ENCODE measurements at regions not wholly inside any gene's neighbourhood (a gene's known extent, or its start where the extent isn't known, plus 50 kb on each side); places are given as distances from the start of the nearest gene placed in this dataset.

GRCh38 chr6:168961264-168961656, 292.4 kb downstream of the THBS2 start:
- Mint-ChIP-seq H3K27ac (no peak overlapping the region), H3K9me3 (no peaks in the 10 kb centered on the region), H3K36me3 (ENCODE audit: low read depth) (no peaks in the 10 kb centered on the region), H3K27me3 (peaks cover 31% of the 10 kb centered on the region), H3K4me3 (no peak overlapping the region), H3K4me1 (no peaks in the 10 kb centered on the region)
- no peak for ATAC-seq (replicated peaks)

- no peak overlapping the region for H3K27ac Mint-ChIP-seq
- H3K27me3 Mint-ChIP-seq, result peaks cover 31% of the 10 kb centered on the region
- no peak overlapping the region for H3K4me3 Mint-ChIP-seq
- H3K4me1 Mint-ChIP-seq, result no peaks in the 10 kb centered on the region
- ATAC-seq (replicated peaks), result no peak
- H3K9me3 Mint-ChIP-seq, result no peaks in the 10 kb centered on the region
- H3K36me3 Mint-ChIP-seq (ENCODE audit: low read depth), result no peaks in the 10 kb centered on the region
Measured at GRCh38 chr6:168960551-168961263, 292.9 kb downstream of the THBS2 start.

- ATAC-seq (replicated peaks), result no peak
- Mint-ChIP-seq H3K36me3 (ENCODE audit: low read depth) (no peaks in the 10 kb centered on the region), H3K4me1 (no peaks in the 10 kb centered on the region), H3K27ac (no peak overlapping the region), H3K27me3 (peaks cover 34% of the 10 kb centered on the region), H3K9me3 (no peaks in the 10 kb centered on the region), H3K4me3 (no peak overlapping the region)
Measured at GRCh38 chr6:168959696-168960095, 293.9 kb downstream of the THBS2 start.

DNA sequence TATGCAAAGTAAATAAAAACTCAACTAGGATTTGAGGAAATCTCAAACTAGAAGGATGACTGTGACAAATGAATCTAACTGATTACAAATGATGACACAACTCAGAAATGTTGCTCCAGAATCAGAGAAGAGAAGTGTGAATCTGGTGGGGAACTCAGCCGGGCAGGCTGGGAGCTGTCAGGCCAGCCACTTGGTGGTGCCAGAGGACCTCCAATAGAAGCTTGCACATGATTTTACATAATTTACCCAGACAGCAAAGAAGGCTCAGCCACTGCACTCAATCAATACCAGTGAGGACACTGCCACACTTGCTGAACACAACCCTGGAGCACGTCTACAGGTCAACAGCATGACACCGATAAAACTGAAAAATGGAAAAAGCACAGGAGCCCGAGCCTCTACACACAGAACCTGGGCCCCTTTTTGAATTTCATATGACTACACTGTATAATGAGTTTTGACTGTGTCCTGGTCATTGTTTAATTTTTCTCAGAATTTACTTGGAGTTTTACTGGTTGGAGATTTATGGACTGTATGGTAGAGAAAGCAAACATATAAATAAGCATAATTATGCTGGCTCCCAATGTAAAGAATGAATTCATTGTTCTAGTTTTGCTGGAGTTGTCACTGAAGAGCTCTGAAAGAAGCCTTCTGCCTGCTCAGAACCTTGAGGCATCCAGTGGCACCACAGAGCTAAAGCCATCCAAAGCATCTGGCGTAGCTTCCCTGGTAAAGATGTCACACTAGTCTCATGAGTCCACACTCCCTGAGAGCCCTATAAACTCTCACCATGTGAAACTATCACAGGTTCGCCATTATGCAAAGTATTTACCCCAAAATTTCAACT, 296.5 kb downstream of the THBS2 start:
- no peak overlapping the region for H3K4me3 Mint-ChIP-seq
- ATAC-seq (replicated peaks), result peak; percentile 51
- H3K9me3 Mint-ChIP-seq, result no peaks in the 10 kb centered on the region
- H3K4me1 Mint-ChIP-seq, result no peaks in the 10 kb centered on the region
- H3K27me3 Mint-ChIP-seq, result peaks cover 24% of the 10 kb centered on the region
- no peaks in the 10 kb centered on the region for H3K36me3 Mint-ChIP-seq (ENCODE audit: low read depth)
- H3K27ac Mint-ChIP-seq, result no peak overlapping the region

DNA sequence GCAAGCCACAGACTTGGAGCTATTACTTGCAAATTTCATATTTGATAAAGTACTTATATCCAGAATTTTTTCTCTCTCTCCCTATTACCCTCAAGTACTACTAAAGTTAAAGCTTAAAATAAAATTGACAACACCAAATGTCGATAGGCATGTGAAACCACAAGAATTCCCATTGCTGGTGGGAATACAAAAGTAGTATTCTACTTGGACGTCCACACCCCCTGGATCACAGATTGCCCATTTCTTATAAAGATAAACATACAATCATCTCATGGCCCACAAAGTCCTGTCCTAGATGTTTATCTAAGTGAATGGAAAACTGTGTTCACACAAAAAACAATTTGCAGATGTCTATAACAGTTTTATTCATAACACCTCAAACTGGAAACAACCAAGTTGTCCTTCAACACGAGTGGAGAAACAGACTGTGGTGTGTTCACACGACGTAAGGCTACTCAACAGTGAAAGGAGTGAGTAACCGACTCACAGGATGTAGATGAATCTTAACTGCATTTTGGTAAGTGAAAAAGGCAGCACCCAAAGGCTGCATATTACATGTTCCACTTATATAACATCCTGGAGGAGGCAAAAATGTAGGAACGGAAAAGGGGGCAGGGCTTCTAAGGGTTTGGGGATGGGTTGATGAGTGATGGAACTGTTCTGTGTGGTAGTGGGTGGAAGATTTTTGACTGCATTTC, 297.4 kb downstream of the THBS2 start:
- ATAC-seq (replicated peaks), result peak; percentile 24
- Mint-ChIP-seq H3K27ac (no peak overlapping the region), H3K36me3 (ENCODE audit: low read depth) (no peaks in the 10 kb centered on the region), H3K27me3 (peaks cover 24% of the 10 kb centered on the region), H3K9me3 (no peaks in the 10 kb centered on the region), H3K4me3 (no peak overlapping the region), H3K4me1 (no peaks in the 10 kb centered on the region)

DNA sequence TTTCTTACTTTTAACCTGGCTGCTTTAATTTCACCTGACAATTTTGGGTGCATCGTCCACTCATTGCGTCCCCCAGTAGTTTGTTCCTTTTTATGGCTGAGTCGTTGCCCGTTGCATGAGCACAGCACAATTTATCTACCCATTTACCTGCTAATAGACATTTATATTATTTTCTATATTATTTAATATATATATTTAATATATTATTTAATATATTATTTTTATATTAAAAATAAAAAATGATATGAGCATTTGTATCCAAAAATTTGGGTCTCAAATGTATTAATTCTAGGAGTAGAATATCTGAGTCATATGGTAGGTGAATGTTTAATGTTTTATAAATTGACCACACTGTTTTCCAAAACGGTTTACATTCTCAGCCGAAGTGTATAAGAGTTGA, 300.2 kb downstream of the THBS2 start:
- no peak for ATAC-seq (replicated peaks)
- Mint-ChIP-seq H3K36me3 (ENCODE audit: low read depth) (no peaks in the 10 kb centered on the region), H3K4me3 (no peak overlapping the region), H3K27me3 (peaks cover 26% of the 10 kb centered on the region), H3K27ac (no peak overlapping the region), H3K4me1 (no peaks in the 10 kb centered on the region), H3K9me3 (no peaks in the 10 kb centered on the region)

DNA sequence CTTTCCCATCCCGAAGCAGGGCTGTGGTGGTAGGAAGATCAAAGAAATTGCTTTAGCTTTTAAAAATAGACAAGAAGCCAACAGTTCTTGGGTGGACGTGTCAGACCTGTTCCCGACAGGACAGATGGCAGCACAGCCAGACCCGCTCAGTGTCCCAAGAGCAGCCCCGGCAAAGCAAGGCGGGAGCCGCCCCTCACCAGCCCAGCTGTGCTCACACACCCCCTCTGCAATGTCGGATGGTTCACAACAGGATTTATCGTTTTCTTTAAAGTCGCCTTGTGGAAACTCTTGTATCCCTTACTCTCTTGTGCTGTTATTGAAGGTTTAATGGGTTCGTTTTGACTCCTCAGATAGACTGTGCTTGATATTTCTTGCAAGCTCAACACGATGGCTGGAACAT, 302.4 kb downstream of the THBS2 start:
- ATAC-seq (replicated peaks), result no peak
- H3K36me3 Mint-ChIP-seq (ENCODE audit: low read depth), result no peaks in the 10 kb centered on the region
- peaks cover 20% of the 10 kb centered on the region for H3K27me3 Mint-ChIP-seq
- H3K27ac Mint-ChIP-seq, result no peak overlapping the region
- H3K9me3 Mint-ChIP-seq, result no peaks in the 10 kb centered on the region
- no peak overlapping the region for H3K4me3 Mint-ChIP-seq
- H3K4me1 Mint-ChIP-seq, result no peaks in the 10 kb centered on the region

GRCh38 chr6:168950858-168951214, 302.8 kb downstream of the THBS2 start:
- Mint-ChIP-seq H3K4me1 (no peaks in the 10 kb centered on the region), H3K9me3 (no peaks in the 10 kb centered on the region), H3K27ac (no peak overlapping the region), H3K27me3 (peaks cover 20% of the 10 kb centered on the region), H3K4me3 (no peak overlapping the region), H3K36me3 (ENCODE audit: low read depth) (no peaks in the 10 kb centered on the region)
- no peak for ATAC-seq (replicated peaks)

DNA sequence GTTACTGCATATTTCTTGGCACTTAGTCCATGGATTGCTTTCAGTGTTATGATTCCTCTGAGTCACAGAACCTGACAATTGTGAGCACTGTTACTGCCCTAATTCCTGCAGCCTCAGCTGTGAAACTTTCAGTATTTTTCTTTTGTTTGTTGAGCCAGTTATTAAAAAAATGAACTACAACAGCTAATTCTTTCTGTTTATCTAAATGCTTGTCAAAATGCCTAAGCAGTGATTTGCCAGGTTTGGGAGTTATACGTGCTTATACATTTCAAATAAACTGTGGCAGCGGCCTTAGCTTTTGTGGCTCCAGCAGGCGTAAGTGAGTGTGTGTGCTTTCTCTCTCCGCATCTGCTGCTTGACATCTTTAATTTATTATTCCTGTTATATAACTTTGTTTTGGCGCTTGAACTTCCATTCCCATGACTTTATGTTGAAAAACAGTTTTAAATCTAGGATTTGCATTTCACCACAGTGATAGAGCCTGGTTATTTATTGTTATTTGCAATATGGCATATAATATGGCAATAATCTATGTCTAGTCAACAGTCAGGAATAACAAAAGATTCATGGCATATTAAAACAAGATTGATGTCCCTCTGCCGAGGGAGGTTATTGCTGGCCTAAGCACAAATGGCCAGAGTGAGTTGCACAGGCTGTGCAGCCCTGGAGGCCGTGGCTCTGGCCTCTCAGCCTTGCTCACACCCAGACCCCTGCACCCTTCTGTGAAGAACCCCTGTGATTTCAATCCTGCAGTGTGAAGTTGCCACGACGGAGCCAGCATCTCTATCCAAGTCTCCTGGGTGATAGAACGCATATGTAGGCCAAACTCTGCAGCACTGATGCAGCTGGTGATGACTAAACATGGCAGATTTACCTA, 303.4 kb downstream of the THBS2 start:
- no peak for ATAC-seq (replicated peaks)
- no peaks in the 10 kb centered on the region for H3K4me1 Mint-ChIP-seq
- no peak overlapping the region for H3K27ac Mint-ChIP-seq
- no peak overlapping the region for H3K4me3 Mint-ChIP-seq
- H3K9me3 Mint-ChIP-seq, result no peaks in the 10 kb centered on the region
- peaks cover 20% of the 10 kb centered on the region for H3K27me3 Mint-ChIP-seq
- no peaks in the 10 kb centered on the region for H3K36me3 Mint-ChIP-seq (ENCODE audit: low read depth)

GRCh38 chr6:168948990-168949531, 304.6 kb downstream of the THBS2 start:
- ATAC-seq (replicated peaks), result no peak
- H3K4me1 Mint-ChIP-seq, result no peaks in the 10 kb centered on the region
- H3K36me3 Mint-ChIP-seq (ENCODE audit: low read depth), result no peaks in the 10 kb centered on the region
- H3K4me3 Mint-ChIP-seq, result no peak overlapping the region
- no peaks in the 10 kb centered on the region for H3K9me3 Mint-ChIP-seq
- H3K27me3 Mint-ChIP-seq, result peaks cover 17% of the 10 kb centered on the region
- no peak overlapping the region for H3K27ac Mint-ChIP-seq

GRCh38 chr6:168948002-168948401, 305.6 kb downstream of the THBS2 start:
- no peaks in the 10 kb centered on the region for H3K36me3 Mint-ChIP-seq (ENCODE audit: low read depth)
- ATAC-seq (replicated peaks), result no peak
- H3K4me3 Mint-ChIP-seq, result no peak overlapping the region
- no peaks in the 10 kb centered on the region for H3K4me1 Mint-ChIP-seq
- H3K27ac Mint-ChIP-seq, result no peak overlapping the region
- no peaks in the 10 kb centered on the region for H3K9me3 Mint-ChIP-seq
- peaks cover 13% of the 10 kb centered on the region for H3K27me3 Mint-ChIP-seq

GRCh38 chr6:168943231-168943905, 310.3 kb downstream of the THBS2 start:
- Mint-ChIP-seq H3K27ac (no peak overlapping the region), H3K27me3 (peaks cover 16% of the 10 kb centered on the region), H3K36me3 (ENCODE audit: low read depth) (no peaks in the 10 kb centered on the region), H3K4me1 (no peaks in the 10 kb centered on the region), H3K4me3 (no peak overlapping the region), H3K9me3 (no peaks in the 10 kb centered on the region)
- ATAC-seq (replicated peaks), result no peak

DNA sequence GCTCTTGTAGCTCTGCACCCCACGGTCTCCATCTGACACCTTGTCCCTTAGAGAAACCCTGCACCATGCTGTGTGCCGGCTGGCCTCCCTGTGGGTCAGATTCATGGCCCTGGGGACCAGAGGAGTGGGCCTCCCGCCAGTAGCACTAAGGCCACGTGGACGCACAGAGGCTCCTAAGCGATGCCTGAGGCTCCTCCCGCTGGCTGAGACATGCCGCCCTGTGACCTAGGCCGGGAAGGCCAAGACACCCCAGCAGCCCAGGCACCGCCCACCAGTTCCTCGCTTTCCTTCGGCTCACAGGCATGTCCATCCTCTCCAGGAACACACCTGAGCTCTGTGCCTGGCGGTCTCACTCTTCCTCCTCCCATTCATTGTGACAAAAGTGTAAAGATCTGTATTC, 311.0 kb downstream of the THBS2 start:
- no peak overlapping the region for H3K4me3 Mint-ChIP-seq
- no peak for ATAC-seq (replicated peaks)
- H3K9me3 Mint-ChIP-seq, result no peaks in the 10 kb centered on the region
- H3K36me3 Mint-ChIP-seq (ENCODE audit: low read depth), result no peaks in the 10 kb centered on the region
- H3K27ac Mint-ChIP-seq, result no peak overlapping the region
- H3K27me3 Mint-ChIP-seq, result peaks cover 16% of the 10 kb centered on the region
- H3K4me1 Mint-ChIP-seq, result no peaks in the 10 kb centered on the region
